T-helper 2 cell (primary cell): ENCODE measurements at regions not wholly inside any gene's neighbourhood (a gene's known extent, or its start where the extent isn't known, plus 50 kb on each side); places are given as distances from the start of the nearest gene placed in this dataset.

ENCODE experiments used
- DNase-seq, 5 experiments: peaks; one replicate each; pipeline versions ENCODE4 v3.0.0 to v3.0.0-alpha.2; 2012 to 2022

GRCh38 chr20:58058421-58059259 is 169.8 kb downstream of the ANKRD60 start:
- DNase-seq, result no peak

- DNase-seq, result no peak
Observed at GRCh38 chr20:58056921-58057686, 171.3 kb downstream of the ANKRD60 start.

- no peak for DNase-seq
Observed at GRCh38 chr20:58056021-58056591, 172.3 kb downstream of the ANKRD60 start.

- no peak for DNase-seq
Observed at GRCh38 chr20:58054780-58055373, 173.6 kb downstream of the ANKRD60 start.

GRCh38 chr20:58054082-58054779 is 174.2 kb downstream of the ANKRD60 start:
- no peak for DNase-seq

GRCh38 chr20:58053391-58054055 is 174.9 kb downstream of the ANKRD60 start:
- DNase-seq, result no peak

GRCh38 chr20:58051367-58051766 is 177.1 kb downstream of the ANKRD60 start:
- no peak for DNase-seq

GRCh38 chr20:58048096-58048702 is 180.3 kb downstream of the ANKRD60 start:
- no peak for DNase-seq

GRCh38 chr20:58046311-58046710 is 182.1 kb downstream of the ANKRD60 start:
- no peak for DNase-seq

- no peak for DNase-seq
Observed at GRCh38 chr20:58045579-58045978, 182.9 kb downstream of the ANKRD60 start.

GRCh38 chr20:58044931-58045555 is 183.4 kb downstream of the ANKRD60 start:
- DNase-seq, result no peak

GRCh38 chr20:58044286-58044685 is 184.2 kb downstream of the ANKRD60 start:
- no peak for DNase-seq

- no peak for DNase-seq
Observed at GRCh38 chr20:58043236-58044140, 185.0 kb downstream of the ANKRD60 start.

- no peak for DNase-seq
Observed at GRCh38 chr20:58042591-58042990, 185.9 kb downstream of the ANKRD60 start.

GRCh38 chr20:58040447-58041290 is 187.8 kb downstream of the ANKRD60 start:
- no peak for DNase-seq

GRCh38 chr20:58039274-58040092 is 189.0 kb downstream of the ANKRD60 start:
- no peak for DNase-seq

- DNase-seq, result no peak
Observed at GRCh38 chr20:58038123-58038654, 190.3 kb downstream of the ANKRD60 start.

- DNase-seq, result no peak
Observed at GRCh38 chr20:58037631-58038030, 190.8 kb downstream of the ANKRD60 start.
